HepG2 (cell line): ENCODE measurements at regions not wholly inside any gene's neighbourhood (a gene's known extent, or its start where the extent isn't known, plus 50 kb on each side); places are given as distances from the start of the nearest gene placed in this dataset.

ENCODE experiments used
- CHD4 ChIP-seq: fragments of 200-600 bp; sonication (generic); IDR thresholded peaks from 2 replicates; pipeline ENCODE4 v1.7.0; 2017; ENCODE audit warnings: mild to moderate bottlenecking, low read length, borderline replicate concordance
- CTCF ChIP-seq: sonication (generic); formaldehyde crosslinking; IDR thresholded peaks from 2 replicates; pipeline ENCODE4 v1.5.0; 2020; ENCODE audit warnings: mild to moderate bottlenecking, missing genetic modification reagents, moderate library complexity
- HIVEP1 ChIP-seq: sonication (generic); formaldehyde crosslinking; IDR thresholded peaks from 2 replicates; pipeline ENCODE4 v1.4.0; 2020; ENCODE audit warnings: mild to moderate bottlenecking, missing genetic modification reagents
- NFE2 ChIP-seq: sonication (generic); formaldehyde crosslinking; IDR thresholded peaks from 2 replicates; pipeline ENCODE4 v1.4.0; 2020; ENCODE audit warnings: missing genetic modification reagents
- RERE ChIP-seq: IDR thresholded peaks from 2 replicates; pipeline ENCODE4 v1.6.1; 2016; ENCODE audit warnings: low read depth, missing genetic modification reagents, missing compliant biosample characterization

- TF ChIP-seq CTCF (CRISPR knock-in tag) (no peak), HIVEP1 (CRISPR knock-in tag) (no peak), CHD4 (no peak), RERE (no peak), NFE2 (CRISPR knock-in tag) (no peak)
Measured at GRCh38 chr4:156018383-156018782, 64.7 kb upstream of the CTSO start.
